GM18873 (cell line): ENCODE measurements at regions not wholly inside any gene's neighbourhood (a gene's known extent, or its start where the extent isn't known, plus 50 kb on each side); places are given as distances from the start of the nearest gene placed in this dataset.

ENCODE experiments used
- ATAC-seq: cut with Tn5 transposase; IDR thresholded peaks from one replicate; pipeline ENCODE4 v1.9.1; 2021; ENCODE audit warnings: mild to moderate bottlenecking, moderate library complexity, moderate number of reproducible peaks; ENCODE audit not compliant: unreplicated experiment, low FRiP score

DNA sequence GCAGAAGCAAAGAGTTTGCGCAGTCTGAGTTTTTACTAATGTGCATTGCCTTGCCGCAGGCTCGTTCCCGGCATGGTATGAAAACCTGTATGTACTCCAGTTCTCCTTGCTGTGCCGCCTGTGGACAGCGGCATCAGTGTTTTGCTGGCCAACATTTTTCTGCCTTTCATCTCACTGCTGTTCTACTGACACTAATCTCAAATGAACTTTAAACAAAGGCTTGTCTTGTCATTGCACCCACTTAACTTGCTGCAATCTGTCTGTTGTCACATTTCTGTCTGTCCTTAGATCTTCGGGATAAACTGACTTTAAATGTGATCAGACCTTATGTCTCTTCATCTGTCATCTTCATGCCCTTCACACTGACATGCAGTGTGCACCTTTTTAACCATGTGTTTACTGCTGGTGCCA lies 71.7 kb upstream of the ZNRF2 start:
- no peak for ATAC-seq

DNA sequence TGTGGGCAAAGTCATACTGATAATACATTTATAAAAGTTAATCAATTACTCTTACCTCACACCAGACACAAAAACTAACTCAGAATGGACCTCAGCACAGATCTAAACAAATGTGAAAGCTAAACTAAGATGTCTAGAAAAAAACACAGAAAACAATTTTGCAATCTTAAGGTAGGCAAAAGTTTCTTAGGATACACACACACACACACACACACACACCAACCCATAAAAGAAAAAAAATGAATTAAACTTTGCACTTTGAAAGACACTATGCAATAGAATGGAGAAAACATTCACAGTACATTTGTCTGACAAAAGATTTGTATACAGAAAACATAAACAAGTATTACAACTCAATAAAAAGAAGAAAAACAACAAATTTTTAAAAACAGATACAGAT lies 70.8 kb upstream of the ZNRF2 start:
- no peak for ATAC-seq

DNA sequence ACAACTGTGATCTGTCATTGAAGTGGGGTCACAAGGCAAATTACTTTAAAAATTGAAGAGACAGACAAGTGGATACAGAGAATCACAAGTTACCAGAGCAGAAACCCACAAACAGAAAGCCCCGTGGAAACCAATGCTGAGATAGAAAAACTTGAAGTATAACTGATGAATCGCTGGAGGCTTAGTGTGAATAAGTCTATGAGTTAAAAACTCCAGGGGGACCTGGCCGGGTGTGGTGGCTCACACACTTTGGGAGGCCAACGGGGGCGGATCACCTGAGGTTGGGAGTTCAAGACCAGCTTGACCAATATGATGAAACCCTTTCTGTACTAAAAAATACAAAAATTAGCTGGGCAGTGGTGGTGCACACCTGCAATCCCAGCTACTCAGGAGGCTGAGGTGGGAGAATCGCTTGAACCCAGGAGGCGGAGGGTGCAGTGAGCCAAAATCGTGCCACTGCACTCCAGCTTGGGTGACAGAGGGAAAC lies 69.7 kb upstream of the ZNRF2 start:
- ATAC-seq: no peak

DNA sequence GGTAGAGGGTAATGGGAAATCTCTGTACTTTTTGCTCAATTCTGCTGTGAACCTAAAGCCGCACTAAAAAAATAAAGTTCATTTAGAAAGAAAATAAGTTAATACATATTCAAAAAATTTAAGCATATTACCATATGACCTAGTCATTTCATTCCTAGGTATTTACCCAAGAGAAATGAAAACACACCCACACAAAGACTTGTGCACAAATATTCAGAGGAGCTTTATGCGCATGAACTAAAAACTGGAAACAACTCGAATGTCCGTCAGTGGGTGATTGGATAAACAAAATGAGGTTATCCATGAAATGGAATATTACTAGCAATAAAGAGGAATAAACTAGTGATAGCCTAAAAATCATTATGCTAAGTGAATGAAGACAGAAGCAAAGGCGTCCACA lies 62.6 kb upstream of the ZNRF2 start:
- no peak for ATAC-seq

DNA sequence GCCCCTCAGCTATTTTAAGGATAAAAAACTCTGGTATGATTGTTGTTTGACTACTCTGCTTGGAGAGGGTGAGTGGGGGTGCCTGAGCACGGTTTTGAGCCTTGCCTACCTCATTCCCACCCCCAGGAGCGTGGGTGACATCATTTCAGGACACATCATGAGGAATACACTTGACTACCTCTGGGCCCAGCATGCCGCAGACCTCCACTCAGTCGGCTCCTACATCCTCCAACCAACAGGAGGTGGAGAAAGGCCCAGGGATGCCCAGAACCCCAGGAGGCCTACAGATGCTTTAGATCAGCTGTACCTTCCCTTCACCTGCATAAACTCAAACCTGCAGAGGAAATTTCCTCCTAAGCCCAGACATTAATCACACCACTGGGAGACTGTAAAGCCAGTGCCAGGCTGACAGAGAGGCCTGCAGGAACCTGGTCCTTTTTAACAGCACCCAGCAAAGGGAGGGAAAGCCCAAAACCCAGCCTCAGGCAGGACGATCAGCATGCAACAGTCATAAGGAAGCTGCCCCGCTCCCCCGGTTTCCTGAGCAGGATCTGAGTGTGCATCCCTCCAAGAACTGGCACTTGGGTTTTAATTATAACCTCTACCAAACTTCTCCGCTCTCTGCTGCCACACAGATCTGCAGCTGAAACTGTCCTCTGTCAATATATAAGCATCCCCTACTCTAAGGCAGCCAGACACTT lies 61.7 kb upstream of the ZNRF2 start:
- no peak for ATAC-seq

DNA sequence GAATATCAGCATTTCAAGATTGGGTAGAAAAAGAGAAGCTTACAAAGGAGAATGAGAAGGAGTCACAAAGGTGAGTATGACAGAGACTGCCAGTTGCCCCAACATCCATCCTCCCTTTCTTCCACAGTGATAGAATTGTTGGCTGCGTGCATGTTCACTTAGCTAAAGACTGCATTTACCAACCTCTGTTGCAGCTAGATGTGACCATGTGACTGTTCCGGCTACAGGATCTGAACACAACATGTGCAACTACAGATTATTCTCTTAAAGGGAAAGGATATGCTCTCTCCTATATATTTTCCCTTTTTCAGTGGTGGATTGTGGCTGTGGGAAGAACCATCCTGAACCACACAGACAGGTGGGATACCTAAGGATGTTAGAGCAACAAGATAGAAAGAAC lies 60.5 kb upstream of the ZNRF2 start:
- no peak for ATAC-seq

DNA sequence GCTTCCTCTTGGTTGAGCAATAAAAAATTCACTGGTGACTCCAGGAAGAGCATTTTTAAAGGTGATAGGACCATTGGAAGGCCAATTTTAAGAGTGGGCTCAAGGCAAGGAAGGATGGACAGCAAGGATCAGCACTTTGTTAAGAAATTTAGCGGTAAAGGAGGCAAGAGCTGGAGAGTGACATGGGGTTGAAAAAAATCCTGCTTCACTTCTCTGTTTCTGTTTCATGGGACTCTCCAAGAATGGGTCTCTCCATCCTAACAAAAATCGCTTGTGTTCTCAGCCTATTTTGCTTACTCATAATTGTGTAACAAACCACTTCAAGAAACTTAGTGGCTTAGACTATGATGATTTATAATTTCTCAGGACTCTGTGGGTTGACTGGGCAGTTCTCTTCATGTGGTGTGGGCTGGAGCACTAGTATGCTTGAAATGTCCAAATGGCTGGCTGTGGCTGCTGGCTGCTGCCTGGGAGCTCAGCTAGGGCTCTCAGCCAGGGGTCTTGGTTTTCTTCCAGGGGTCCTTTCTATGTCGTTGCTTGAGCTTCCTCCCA lies 59.8 kb upstream of the ZNRF2 start:
- ATAC-seq: no peak

DNA sequence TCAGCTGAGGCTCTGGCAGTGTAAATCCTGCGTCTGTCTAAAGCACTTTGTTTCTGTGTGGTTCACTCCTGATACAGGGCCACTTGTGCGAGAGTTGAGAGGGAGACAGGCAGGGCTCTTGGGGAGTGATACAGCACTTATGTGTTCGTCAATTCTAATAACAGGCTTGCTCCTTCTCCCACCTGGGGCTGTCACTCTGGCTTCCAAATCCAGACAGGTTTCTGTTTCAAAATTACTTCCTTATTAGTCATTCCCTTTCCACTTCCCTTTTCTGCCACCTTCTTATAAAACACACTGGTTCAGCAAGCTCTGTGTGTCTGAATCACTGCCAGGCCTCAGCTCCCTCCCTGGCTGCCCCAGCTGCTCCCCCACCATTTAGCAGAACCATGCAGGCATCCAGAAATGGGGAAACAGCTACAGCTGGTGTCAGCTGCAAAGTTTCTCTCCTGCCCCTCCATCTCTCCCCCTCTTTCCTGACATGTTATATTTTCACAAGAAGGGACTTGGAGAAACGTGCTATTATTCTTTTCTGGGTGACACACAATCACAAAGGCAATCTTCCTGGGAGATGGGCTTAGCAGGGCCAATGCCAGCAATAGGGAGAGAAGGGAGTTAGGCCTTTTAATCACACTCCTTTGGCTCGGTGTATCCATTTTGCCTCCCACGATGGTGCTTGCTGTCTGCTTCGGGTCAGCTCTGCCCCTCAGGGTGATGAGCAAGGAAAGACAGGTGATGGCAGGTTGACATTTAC lies 58.4 kb upstream of the ZNRF2 start:
- ATAC-seq: peak; percentile 71

DNA sequence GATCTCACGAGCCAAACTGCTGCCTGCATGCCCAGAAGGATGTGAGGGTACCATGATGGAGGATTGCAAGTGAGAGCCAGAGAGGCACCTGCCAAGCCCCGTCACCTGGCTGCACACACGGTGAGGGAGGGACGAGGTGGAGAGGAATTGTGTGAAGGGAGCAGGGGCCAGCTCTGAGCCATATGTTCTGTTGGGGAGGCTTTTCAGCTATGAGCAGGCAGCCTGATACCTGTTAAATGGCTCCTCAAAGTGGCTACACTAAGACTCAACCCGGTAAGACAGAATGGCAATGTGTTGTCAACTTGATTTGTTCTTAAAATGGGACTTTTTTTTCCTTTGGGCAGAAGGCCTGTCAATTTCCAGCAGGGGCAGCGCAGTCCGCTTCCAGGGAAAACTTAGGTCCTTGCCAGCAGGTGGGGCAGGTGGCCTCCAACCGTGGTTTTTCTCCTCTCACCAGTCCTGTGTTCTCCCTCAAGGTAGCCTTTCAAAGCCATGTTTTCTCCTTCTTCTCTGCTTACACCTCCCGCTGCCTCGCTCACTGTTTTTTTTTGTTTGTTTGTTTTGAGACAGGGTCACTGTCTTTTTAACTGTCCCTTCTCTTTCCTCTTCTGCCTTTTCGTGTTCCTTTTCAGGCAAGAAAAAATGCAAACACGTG lies 57.7 kb upstream of the ZNRF2 start:
- ATAC-seq: no peak

DNA sequence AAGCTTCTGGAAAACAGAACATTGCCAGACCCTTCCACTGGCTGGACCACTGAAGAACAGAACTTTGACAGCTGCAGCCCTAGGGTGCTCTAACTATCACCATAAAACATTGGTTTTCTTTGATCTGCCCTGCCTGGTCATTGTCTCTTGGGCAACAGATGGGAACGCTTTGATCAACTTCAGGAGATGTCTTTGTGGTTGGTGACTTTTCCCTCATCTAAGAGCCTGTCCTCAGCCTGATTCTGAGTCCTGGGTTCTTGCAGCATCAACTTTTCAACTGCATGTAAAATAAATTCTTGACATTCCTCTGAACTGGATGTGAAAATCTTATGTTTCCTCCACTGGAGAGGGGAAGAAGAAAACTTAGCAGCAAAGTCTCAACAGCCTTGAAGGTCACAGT lies 53.1 kb upstream of the ZNRF2 start:
- no peak for ATAC-seq

DNA sequence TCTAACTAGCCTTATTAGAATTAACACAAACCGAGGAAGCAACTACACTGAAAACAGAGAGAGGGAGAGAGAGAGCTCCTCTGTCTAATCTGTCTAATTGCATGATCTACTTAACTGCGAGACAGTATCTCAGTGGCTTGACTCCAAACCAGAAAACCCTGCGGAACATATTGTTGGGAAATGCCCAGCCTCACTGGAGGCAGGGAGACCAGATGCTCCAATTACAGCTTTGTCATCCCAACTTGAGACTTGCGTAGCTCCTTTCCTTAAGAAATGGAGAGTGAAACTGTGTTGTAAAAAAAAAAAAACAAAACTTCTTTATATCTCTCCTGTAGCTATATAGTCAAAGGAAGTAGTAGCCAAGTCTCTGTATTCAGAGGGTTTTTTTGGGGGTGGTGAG lies 52.0 kb upstream of the ZNRF2 start:
- ATAC-seq: no peak
